ENCODE measurements at regions not wholly inside any gene's neighbourhood (a gene's known extent, or its start where the extent isn't known, plus 50 kb on each side); places are given as distances from the start of the nearest gene placed in this dataset.

DNA sequence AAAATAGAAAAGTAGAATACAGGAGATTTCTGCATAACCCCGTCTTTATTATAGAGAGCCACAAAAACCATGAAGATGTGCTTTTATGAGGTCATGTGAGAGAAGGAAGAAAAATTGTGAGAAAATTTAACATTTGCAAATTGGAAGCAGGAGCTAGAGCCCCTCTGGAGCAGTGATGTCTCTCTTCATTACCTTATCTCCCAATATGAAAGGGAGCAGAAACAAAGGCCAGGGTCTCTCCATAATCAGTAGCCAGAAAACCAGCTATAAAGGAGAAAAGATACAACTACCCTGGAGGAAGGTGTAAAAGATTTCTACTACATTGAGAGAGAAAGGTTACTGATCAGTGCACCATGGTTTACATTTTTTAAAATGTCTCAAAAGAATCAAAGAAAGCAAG lies 53.2 kb upstream of the ITGA1 start:
- no peak for DNase-seq

DNA sequence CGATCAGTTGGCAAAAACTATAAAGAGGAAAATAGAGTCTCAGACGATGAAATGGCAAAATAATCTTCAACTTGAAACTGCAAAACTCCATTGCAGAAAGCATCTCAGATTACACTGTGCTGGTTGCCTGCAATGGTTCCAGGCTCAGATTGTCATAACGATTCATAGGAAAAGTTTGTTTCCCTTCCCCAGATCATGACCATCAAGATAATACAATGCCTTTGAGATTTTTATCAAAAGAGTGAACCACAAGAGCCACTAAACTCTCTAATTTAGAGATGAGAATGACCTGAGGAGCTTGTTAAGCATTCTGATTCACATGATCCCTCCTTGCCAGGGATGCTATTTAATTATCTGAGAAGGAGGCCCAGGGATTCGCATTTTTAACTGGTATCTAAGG lies 52.6 kb upstream of the ITGA1 start:
- no peak for DNase-seq
